Fibroblast of skin of left quadriceps (primary cell): ENCODE measurements at regions not wholly inside any gene's neighbourhood (a gene's known extent, or its start where the extent isn't known, plus 50 kb on each side); places are given as distances from the start of the nearest gene placed in this dataset.
"Not testable (repeated sequence)": the region's sequence is repeated elsewhere in the genome, so short reads cannot be mapped to it uniquely, and the experiment has no call there.

Source experiments
- DNase-seq, 2 experiments: peaks; one replicate each; pipeline ENCODE4 v3.0.0-alpha.2; 2013; ENCODE audit warnings: low read depth in 2 of 2

- no peak for DNase-seq
Observed at GRCh38 chr10:31186225-31187000, 132.6 kb upstream of the ZEB1 start.

- DNase-seq: no peak
Observed at GRCh38 chr10:31187182-31187581, 131.8 kb upstream of the ZEB1 start.

GRCh38 chr10:31187607-31188210, 131.3 kb upstream of the ZEB1 start:
- DNase-seq: no peak

- no peak for DNase-seq
Observed at GRCh38 chr10:31188792-31189406, 130.1 kb upstream of the ZEB1 start.

GRCh38 chr10:31190488-31190887, 128.5 kb upstream of the ZEB1 start:
- DNase-seq: no peak

GRCh38 chr10:31192475-31192874, 126.5 kb upstream of the ZEB1 start:
- no peak for DNase-seq

- DNase-seq: no peak
Observed at GRCh38 chr10:31194986-31195385, 124.0 kb upstream of the ZEB1 start.

GRCh38 chr10:31197886-31198285, 121.1 kb upstream of the ZEB1 start:
- peak in 1 of 2 experiments; percentile 34 for DNase-seq

GRCh38 chr10:31204090-31204489, 114.9 kb upstream of the ZEB1 start:
- DNase-seq: peak; percentile 41 to 48

GRCh38 chr10:31207636-31208035, 111.4 kb upstream of the ZEB1 start:
- no peak for DNase-seq

- DNase-seq: no peak
Observed at GRCh38 chr10:31209478-31209877, 109.5 kb upstream of the ZEB1 start.

- no peak for DNase-seq
Observed at GRCh38 chr10:31210190-31210589, 108.8 kb upstream of the ZEB1 start.

GRCh38 chr10:31213959-31214358, 105.1 kb upstream of the ZEB1 start:
- no peak for DNase-seq

- DNase-seq: no peak
Observed at GRCh38 chr10:31215052-31215451, 104.0 kb upstream of the ZEB1 start.

- DNase-seq: no peak
Observed at GRCh38 chr10:31219306-31219705, 99.7 kb upstream of the ZEB1 start.

GRCh38 chr10:31228780-31229179, 90.2 kb upstream of the ZEB1 start:
- DNase-seq: not testable (repeated sequence)

- no peak for DNase-seq
Observed at GRCh38 chr10:31239961-31240360, 79.1 kb upstream of the ZEB1 start.

- DNase-seq: peak; percentile 86
Observed at GRCh38 chr10:31242902-31243301, 76.1 kb upstream of the ZEB1 start.

GRCh38 chr10:31251118-31251517, 67.9 kb upstream of the ZEB1 start:
- not testable (repeated sequence) for DNase-seq

- no peak for DNase-seq
Observed at GRCh38 chr10:31253237-31253636, 65.8 kb upstream of the ZEB1 start.

- DNase-seq: peak; percentile 90 to 93
Observed at GRCh38 chr10:31261511-31262311, 57.3 kb upstream of the ZEB1 start.

- DNase-seq: peak; percentile 37 to 40
Observed at GRCh38 chr10:31262672-31263071, 56.3 kb upstream of the ZEB1 start.
